HepG2 (cell line): ENCODE measurements at regions not wholly inside any gene's neighbourhood (a gene's known extent, or its start where the extent isn't known, plus 50 kb on each side); places are given as distances from the start of the nearest gene placed in this dataset.

Source experiments
- CAMTA2 ChIP-seq: sonication (generic); formaldehyde crosslinking; IDR thresholded peaks from 2 replicates; pipeline ENCODE4 v1.4.0; 2020; ENCODE audit warnings: mild to moderate bottlenecking, missing genetic modification reagents, borderline replicate concordance
- CBX1 ChIP-seq: IDR thresholded peaks from one replicate; pipeline ENCODE4 v1.6.1; 2016; ENCODE audit warnings: antibody characterized with exemption, low read depth
- CHCHD3 ChIP-seq: sonication (generic); formaldehyde crosslinking; IDR thresholded peaks from 2 replicates; pipeline ENCODE4 v1.8.0; 2022; ENCODE audit warnings: mild to moderate bottlenecking, missing genetic modification reagents, moderate library complexity
- ESRRA ChIP-seq: sonication (generic); formaldehyde crosslinking; IDR thresholded peaks from 2 replicates; pipeline ENCODE4 v1.5.1; 2020; ENCODE audit warnings: mild to moderate bottlenecking, low read depth, missing genetic modification reagents
- FOXA1 ChIP-seq, 2 experiments: fragments of 450-650 bp in 1 of 2; sonication (generic) in 1 of 2; formaldehyde crosslinking in 1 of 2; IDR thresholded peaks; 2 replicates each; pipeline versions ENCODE4 v1.4.0 to v1.6.1; 2016 to 2020; ENCODE audit warnings: missing genetic modification reagents in 1 of 2
- GPN1 ChIP-seq: sonication (generic); formaldehyde crosslinking; IDR thresholded peaks from 2 replicates; pipeline ENCODE4 v1.5.1; 2020; ENCODE audit warnings: missing genetic modification reagents, borderline replicate concordance
- HNF1A ChIP-seq, 2 experiments: sonication (generic) in 1 of 2; formaldehyde crosslinking in 1 of 2; IDR thresholded peaks; 2 replicates each; pipeline versions ENCODE4 v1.4.0 to v1.6.1; 2016 to 2020; ENCODE audit warnings: borderline replicate concordance in 1 of 2, low read depth in 1 of 2, mild to moderate bottlenecking in 1 of 2, missing genetic modification reagents in 1 of 2
- MBNL3 ChIP-seq: fragments of 250-450 bp; sonication (Bioruptor Pico); conservative IDR thresholded peaks from 2 replicates; pipeline ENCODE4 v1.8.0; 2022; ENCODE audit warnings: mild to moderate bottlenecking, inconsistent platforms
- MEIS1 ChIP-seq: sonication (generic); formaldehyde crosslinking; IDR thresholded peaks from 2 replicates; pipeline ENCODE4 v1.9.0; 2021; ENCODE audit warnings: mild to moderate bottlenecking, missing genetic modification reagents, moderate library complexity, borderline replicate concordance
- PLRG1 ChIP-seq: fragments of 450-650 bp; conservative IDR thresholded peaks from 2 replicates; pipeline ENCODE4 v1.6.1; 2016
- SMARCE1 ChIP-seq: fragments of 450-650 bp; IDR thresholded peaks from 2 replicates; pipeline ENCODE4 v1.6.1; 2017; ENCODE audit warnings: borderline replicate concordance
- TIGD3 ChIP-seq: sonication (generic); formaldehyde crosslinking; IDR thresholded peaks from 2 replicates; pipeline ENCODE4 v1.5.1; 2020; ENCODE audit warnings: mild to moderate bottlenecking, missing genetic modification reagents, borderline replicate concordance
- ZBTB4 ChIP-seq: sonication (generic); formaldehyde crosslinking; IDR thresholded peaks from 2 replicates; pipeline ENCODE4 v1.4.0; 2020; ENCODE audit warnings: missing genetic modification reagents, mild to moderate bottlenecking, borderline replicate concordance
- ZEB1 ChIP-seq: IDR thresholded peaks from 2 replicates; pipeline ENCODE4 v1.6.1; 2012; ENCODE audit warnings: mild to moderate bottlenecking, low read depth, inconsistent platforms; ENCODE audit not compliant: insufficient replicate concordance
- ZNF160 ChIP-seq: sonication (generic); formaldehyde crosslinking; IDR thresholded peaks from 2 replicates; pipeline ENCODE4 v1.8.0; 2022; ENCODE audit warnings: mild to moderate bottlenecking, inconsistent platforms, missing genetic modification reagents
- ZNF275 ChIP-seq: sonication (generic); formaldehyde crosslinking; IDR thresholded peaks from 2 replicates; pipeline ENCODE4 v1.8.0; 2022; ENCODE audit warnings: missing genetic modification reagents, mild to moderate bottlenecking, inconsistent platforms, borderline replicate concordance
- ZNF616 ChIP-seq: sonication (generic); formaldehyde crosslinking; IDR thresholded peaks from 2 replicates; pipeline ENCODE4 v1.5.0; 2020; ENCODE audit warnings: low read depth, mild to moderate bottlenecking, missing genetic modification reagents
- ZNF713 ChIP-seq: sonication (generic); formaldehyde crosslinking; IDR thresholded peaks from 2 replicates; pipeline ENCODE4 v1.4.0; 2020; ENCODE audit warnings: mild to moderate bottlenecking, missing genetic modification reagents

GRCh38 chr3:188052169-188053035, 101.6 kb upstream of the LPP start (continued):
- TF ChIP-seq ZNF616 (CRISPR knock-in tag) (no peak), ZNF160 (CRISPR knock-in tag) (0 out of 2 replicates have a peak, but pooled peaks have one; percentile 29), ZBTB4 (peak; percentile 74; the same call in 1 of the 2 replicates), HNF1A (IDR thresholded peaks at IDR 0.05; ENCODE audit: low read depth) (no peak), HNF1A (CRISPR knock-in tag; IDR thresholded peaks at IDR 0.05; ENCODE audit: borderline replicate concordance) (peak; percentile 57; the same call in 1 of the 2 replicates), CBX1 (peak; percentile 44), CHCHD3 (CRISPR knock-in tag) (no peak), ESRRA (CRISPR knock-in tag) (peak; percentile 41; the same call in 1 of the 2 replicates), TIGD3 (CRISPR knock-in tag) (no peak), SMARCE1 (no peak), FOXA1 (IDR thresholded peaks at IDR 0.05) (no peak), FOXA1 (CRISPR knock-in tag; IDR thresholded peaks at IDR 0.05) (peak; percentile 80), CAMTA2 (CRISPR knock-in tag) (no peak), MEIS1 (CRISPR knock-in tag) (no peak), ZNF275 (CRISPR knock-in tag) (no peak), ZEB1 (peak; percentile 85), ZNF713 (CRISPR knock-in tag) (no peak), PLRG1 (no peak), MBNL3 (CRISPR knock-in tag) (no peak), GPN1 (CRISPR knock-in tag) (no peak)
